Heart left ventricle (tissue), 13 donors: ENCODE measurements at regions not wholly inside any gene's neighbourhood (a gene's known extent, or its start where the extent isn't known, plus 50 kb on each side); places are given as distances from the start of the nearest gene placed in this dataset.

ENCODE experiments used
- CTCF ChIP-seq, 12 donors: fragments of 200-600 bp; sonication (generic) in 4 of 12; IDR thresholded peaks; one replicate each; pipeline versions ENCODE4 v1.5.0 to v1.8.0; 2018 to 2022; ENCODE audit warnings: antibody characterized with exemption in 12 of 12, mild to moderate bottlenecking in 5 of 12
- POLR2A ChIP-seq, 2 donors: fragments of 450-650 bp; IDR thresholded peaks; one replicate each; pipeline ENCODE4 v1.6.1; 2017; ENCODE audit warnings: antibody characterized with exemption in 2 of 2, mild to moderate bottlenecking in 2 of 2, moderate library complexity in 2 of 2
- donor health status: ischemic (EF 13 %, LVEDD 7.1; RV severe dilation, severe dysfunction).
- donor health status: DM: no; HTN: yes; CAD: no.
- donor health status: DM: no; HTN: no; CAD: no.
- donor health status: ischemic (EF 25% LVEDD 6.9; RV normal size, moderate dysfunction).
- donor health status: ischemic (EF 25% LVEDD 5.7; RV mildly dilated, moderate dysfunction).
- donor health status: ischemic (EF 35%, LVEDD 5.7; RV mildly dilated, moderate dysfunction).
- donor health status: nonischemic (EF 11% LVEDD 7.7; RV severe dilation, severe dysfunction).
- donor health status: DM: yes; HTN: yes; CAD: no.
- donor health status: PGD.
- donor health status: ischemic (EF 29% LVEDD 5.4; RV normal size, mild dysfunction).
- donor health status: nonischemic (EF 23%, LVEDD 6.1; RV moderate dilation, normal function).

GRCh38 chr14:65346895-65347294 lies 65.6 kb upstream of the FUT8 start:
- TF ChIP-seq POLR2A (IDR thresholded peaks at IDR 0.05) (no peak), CTCF (IDR thresholded peaks at IDR 0.05) (no peak)
